Lung (tissue), 11 donors: ENCODE measurements at regions not wholly inside any gene's neighbourhood (a gene's known extent, or its start where the extent isn't known, plus 50 kb on each side); places are given as distances from the start of the nearest gene placed in this dataset.

Experiments
- ATAC-seq: fragments of 200-7000 bp; cut with Tn5 transposase; one replicate; pipeline ENCODE4 v1.9.1; 2020; ENCODE audit warnings: moderate number of reproducible peaks; ENCODE audit not compliant: insufficient read depth, low FRiP score
- DNase-seq, 3 donors: peaks; one replicate each; pipeline ENCODE4 v3.0.0-alpha.2; 2013 to 2017
- H3K27ac ChIP-seq, 2 donors: one replicate each; pipeline ENCODE4 v1.5.1; 2013; ENCODE audit warnings: mild to moderate bottlenecking in 2 of 2, moderate library complexity in 2 of 2, control low read depth in 1 of 2, inconsistent platforms in 1 of 2, low read depth in 1 of 2, low read length in 1 of 2
- H3K27me3 ChIP-seq, 3 donors: one replicate each; pipeline ENCODE4 v1.5.1; 2013; ENCODE audit warnings: low read length in 2 of 3; ENCODE audit not compliant: control insufficient read depth in 3 of 3, insufficient read depth in 3 of 3
- H3K36me3 ChIP-seq, 4 donors: one replicate each; pipeline ENCODE4 v1.5.1; 2013; ENCODE audit warnings: low read length in 4 of 4, mild to moderate bottlenecking in 1 of 4, moderate library complexity in 1 of 4; ENCODE audit not compliant: control insufficient read depth in 4 of 4, insufficient read depth in 4 of 4
- H3K4me1 ChIP-seq, 5 donors: one replicate each; pipeline ENCODE4 v1.5.1; 2013; ENCODE audit warnings: low read length in 5 of 5, mild to moderate bottlenecking in 2 of 5, moderate library complexity in 1 of 5; ENCODE audit not compliant: control insufficient read depth in 5 of 5, insufficient read depth in 5 of 5
- H3K4me3 ChIP-seq: one replicate; pipeline ENCODE4 v1.5.1; 2013; ENCODE audit warnings: mild to moderate bottlenecking, control low read depth, moderate library complexity
- H3K9ac ChIP-seq, 2 donors: one replicate each; pipeline ENCODE4 v1.5.1; 2013; ENCODE audit warnings: low read length in 2 of 2, control low read depth in 1 of 2; ENCODE audit not compliant: insufficient read depth in 1 of 2
- H3K9me3 ChIP-seq, 4 donors: one replicate each; pipeline ENCODE4 v1.5.1; 2013; ENCODE audit warnings: low read length in 3 of 4, mild to moderate bottlenecking in 1 of 4, moderate library complexity in 1 of 4; ENCODE audit not compliant: control insufficient read depth in 4 of 4, insufficient read depth in 3 of 4
- CTCF ChIP-seq: IDR thresholded peaks from 2 replicates; pipeline ENCODE4 v1.5.1; 2012; ENCODE audit warnings: mild to moderate bottlenecking; ENCODE audit errors: control extremely low read depth, extremely low read depth
- WGBS, 2 donors: extraction: QIAGEN DNeasy Blood & Tissue Kit; methylation state at CpG; one replicate each; pipeline ENCODE4 v1.1.7; 2013; 5-methylcytosine and 5-hydroxymethylcytosine counted together
- donor health status: control.
- donor health status: control.
- donor health status: Bipolar disorder and iron deficiency.
- donor health status: healthy.
- donor health status: DM: yes; HTN: yes; CAD: no.

GRCh38 chr1:224486801-224487583 lies 52.4 kb upstream of the WDR26 start:
- no peak for DNase-seq
- Histone ChIP-seq H3K27ac (no peak overlapping the region), H3K9me3 (no peaks in the 10 kb centered on the region), H3K4me3 (no peak overlapping the region), H3K9ac (no peak overlapping the region), H3K27me3 (no peaks in the 10 kb centered on the region), H3K36me3 (no peaks in the 10 kb centered on the region), H3K4me1 (no peaks in the 10 kb centered on the region)
- WGBS, 2 donors: 73 to 86% methylated on average over 6 of the region's 6 CpGs
- no peak for TF ChIP-seq CTCF
- no peak for ATAC-seq

GRCh38 chr1:224488806-224489499 lies 54.4 kb upstream of the WDR26 start:
- no peaks in the 10 kb centered on the region for H3K36me3 ChIP-seq
- WGBS, 2 donors: 96 to 98% methylated on average over 2 of the region's 2 CpGs
- no peak for DNase-seq

GRCh38 chr1:224489534-224490365 lies 55.2 kb upstream of the WDR26 start:
- WGBS, 2 donors: 76 to 86% methylated on average over 5 of the region's 5 CpGs
- no peak overlapping the region for H3K9ac ChIP-seq
- no peaks in the 10 kb centered on the region for H3K36me3 ChIP-seq
- TF ChIP-seq CTCF: no peak
- H3K27ac ChIP-seq: no peak overlapping the region
- ATAC-seq: no peak
- H3K9me3 ChIP-seq: no peaks in the 10 kb centered on the region
- H3K4me3 ChIP-seq: no peak overlapping the region
- H3K4me1 ChIP-seq: no peaks in the 10 kb centered on the region
- no peaks in the 10 kb centered on the region for H3K27me3 ChIP-seq
- DNase-seq: no peak

More at GRCh38 chr1:224488806-224489499, 54.4 kb upstream of the WDR26 start:
- Histone ChIP-seq H3K4me3 (no peak overlapping the region), H3K9ac (no peak overlapping the region), H3K9me3 (no peaks in the 10 kb centered on the region), H3K27ac (no peak overlapping the region), H3K27me3 (no peaks in the 10 kb centered on the region), H3K4me1 (no peaks in the 10 kb centered on the region)
- no peak for ATAC-seq
- no peak for TF ChIP-seq CTCF
